Ectodermal cell (in vitro differentiated cells): ENCODE measurements at regions not wholly inside any gene's neighbourhood (a gene's known extent, or its start where the extent isn't known, plus 50 kb on each side); places are given as distances from the start of the nearest gene placed in this dataset.

Source experiments
- H3K27ac ChIP-seq: 2 replicates; pipeline ENCODE4 v1.7.0; 2013; ENCODE audit warnings: mild to moderate bottlenecking, low read depth, low read length; ENCODE audit not compliant: insufficient read depth, poor library complexity, severe bottlenecking
- H3K27me3 ChIP-seq: 2 replicates; pipeline ENCODE4 v1.7.0; 2013; ENCODE audit warnings: mild to moderate bottlenecking, low read length; ENCODE audit not compliant: insufficient read depth, control insufficient read depth, poor library complexity, severe bottlenecking
- H3K36me3 ChIP-seq: one replicate; pipeline ENCODE4 v1.7.0; 2013; ENCODE audit warnings: low read length; ENCODE audit not compliant: control insufficient read depth, insufficient read depth
- H3K4me1 ChIP-seq: one replicate; pipeline ENCODE4 v1.7.0; 2013; ENCODE audit warnings: low read length; ENCODE audit not compliant: control insufficient read depth, insufficient read depth
- H3K4me3 ChIP-seq: 2 replicates; pipeline ENCODE4 v1.7.0; 2013; ENCODE audit warnings: low read depth, low read length, control low read depth; ENCODE audit not compliant: insufficient read depth
- H3K9me3 ChIP-seq: 2 replicates; pipeline ENCODE4 v1.7.0; 2013; ENCODE audit warnings: mild to moderate bottlenecking, low read length, moderate library complexity; ENCODE audit not compliant: control insufficient read depth
- WGBS, 2 experiments: methylation state at CpG; one replicate each; pipeline ENCODE4 v1.1.7; 2013; ENCODE audit warnings: missing lambda C conversion rate in 2 of 2; 5-methylcytosine and 5-hydroxymethylcytosine counted together

DNA sequence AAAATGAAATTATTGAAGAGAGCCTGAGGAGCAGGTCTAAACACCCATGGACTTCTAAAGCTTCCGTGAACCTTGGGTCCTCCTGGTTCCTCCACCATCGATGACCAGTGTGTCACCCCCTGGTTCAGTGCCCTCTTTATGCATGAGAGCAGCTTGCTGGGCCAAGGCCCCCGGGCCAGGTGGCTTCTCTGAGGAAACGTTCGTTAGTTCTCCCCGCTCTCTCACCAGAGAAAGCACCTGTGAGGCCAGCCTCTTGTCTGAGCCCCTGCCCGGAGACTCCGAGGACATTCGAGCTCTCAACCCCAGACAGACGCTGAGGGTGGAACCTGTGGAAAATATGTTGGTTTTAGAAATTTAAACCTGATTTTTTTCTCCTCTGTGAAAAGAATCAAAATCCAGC is 92.4 kb downstream of the GLI2 start:
- 91 to 93% methylated on average over 10 of the region's 10 CpGs for WGBS, 2 experiments
- no peak overlapping the region for H3K4me3 ChIP-seq
- no peaks in the 10 kb centered on the region for H3K9me3 ChIP-seq
- no peaks in the 10 kb centered on the region for H3K36me3 ChIP-seq
- H3K4me1 ChIP-seq, result peaks cover 6% of the 10 kb centered on the region
- no peaks in the 10 kb centered on the region for H3K27me3 ChIP-seq
- H3K27ac ChIP-seq, result no peak overlapping the region

DNA sequence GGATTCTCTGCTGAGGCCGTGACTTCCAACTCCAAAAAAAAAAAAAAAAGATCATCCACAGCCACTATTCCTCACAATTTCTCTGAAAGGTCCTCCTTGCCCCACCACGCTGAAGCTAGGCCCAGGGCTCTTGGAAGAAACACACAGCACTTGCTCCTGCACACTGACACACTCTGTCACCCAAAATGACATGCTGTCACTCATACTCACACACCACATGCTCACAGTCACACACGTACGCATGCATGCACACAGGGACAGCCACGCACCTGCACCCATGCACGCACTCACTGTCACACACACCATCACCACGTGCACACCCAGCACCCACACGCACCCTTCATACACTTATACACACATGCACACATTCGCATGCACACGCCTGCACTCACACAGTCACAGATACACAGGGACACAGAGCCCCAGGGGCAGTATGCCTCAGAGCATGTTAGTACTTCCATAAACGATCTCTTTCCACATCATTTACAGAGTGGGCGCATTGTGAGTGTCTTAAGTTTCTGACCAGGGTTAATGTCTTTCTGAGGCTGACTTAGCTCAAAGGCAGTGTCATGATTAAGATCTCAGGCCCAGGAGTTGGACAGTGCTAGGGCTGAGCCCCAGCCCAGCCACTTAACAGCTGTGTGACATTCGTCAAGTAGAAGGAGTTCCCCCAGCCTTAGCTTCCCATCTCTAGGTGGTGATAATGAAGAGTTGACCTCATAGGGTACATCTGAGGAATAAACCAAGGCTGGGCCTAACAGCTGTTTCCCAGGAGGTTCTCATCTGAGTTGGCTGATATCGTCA is 93.4 kb downstream of the GLI2 start:
- Histone ChIP-seq H3K4me3 (no peak overlapping the region), H3K27ac (no peak overlapping the region), H3K36me3 (no peaks in the 10 kb centered on the region), H3K9me3 (no peaks in the 10 kb centered on the region), H3K4me1 (peaks cover 15% of the 10 kb centered on the region), H3K27me3 (no peaks in the 10 kb centered on the region)
- 93 to 95% methylated on average over 14 of the region's 14 CpGs for WGBS, 2 experiments

DNA sequence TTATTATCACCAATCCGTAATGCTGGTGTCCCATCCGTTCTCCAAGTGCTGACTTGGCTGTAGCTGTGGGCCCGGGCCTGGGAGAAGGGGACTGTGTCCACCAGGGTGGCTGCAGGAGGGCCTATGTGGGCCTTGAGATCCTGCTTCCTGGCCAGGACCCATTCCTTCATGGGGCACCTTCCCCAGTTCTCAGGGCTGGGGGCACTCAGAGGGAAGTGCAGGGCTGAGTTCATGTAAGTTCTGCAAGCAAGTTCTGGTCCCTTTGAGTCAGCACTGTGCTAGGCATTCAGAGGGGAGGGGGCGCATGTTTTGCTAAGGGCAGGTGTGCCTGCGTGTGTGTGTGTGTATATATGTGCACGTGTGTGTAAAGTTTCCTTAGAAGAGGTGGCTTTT is 94.0 kb downstream of the GLI2 start:
- no peak overlapping the region for H3K4me3 ChIP-seq
- H3K27me3 ChIP-seq, result no peaks in the 10 kb centered on the region
- H3K36me3 ChIP-seq, result no peaks in the 10 kb centered on the region
- H3K4me1 ChIP-seq, result peaks cover 21% of the 10 kb centered on the region
- no peak overlapping the region for H3K27ac ChIP-seq
- 93 to 95% methylated on average over 6 of the region's 6 CpGs for WGBS, 2 experiments
- no peaks in the 10 kb centered on the region for H3K9me3 ChIP-seq

DNA sequence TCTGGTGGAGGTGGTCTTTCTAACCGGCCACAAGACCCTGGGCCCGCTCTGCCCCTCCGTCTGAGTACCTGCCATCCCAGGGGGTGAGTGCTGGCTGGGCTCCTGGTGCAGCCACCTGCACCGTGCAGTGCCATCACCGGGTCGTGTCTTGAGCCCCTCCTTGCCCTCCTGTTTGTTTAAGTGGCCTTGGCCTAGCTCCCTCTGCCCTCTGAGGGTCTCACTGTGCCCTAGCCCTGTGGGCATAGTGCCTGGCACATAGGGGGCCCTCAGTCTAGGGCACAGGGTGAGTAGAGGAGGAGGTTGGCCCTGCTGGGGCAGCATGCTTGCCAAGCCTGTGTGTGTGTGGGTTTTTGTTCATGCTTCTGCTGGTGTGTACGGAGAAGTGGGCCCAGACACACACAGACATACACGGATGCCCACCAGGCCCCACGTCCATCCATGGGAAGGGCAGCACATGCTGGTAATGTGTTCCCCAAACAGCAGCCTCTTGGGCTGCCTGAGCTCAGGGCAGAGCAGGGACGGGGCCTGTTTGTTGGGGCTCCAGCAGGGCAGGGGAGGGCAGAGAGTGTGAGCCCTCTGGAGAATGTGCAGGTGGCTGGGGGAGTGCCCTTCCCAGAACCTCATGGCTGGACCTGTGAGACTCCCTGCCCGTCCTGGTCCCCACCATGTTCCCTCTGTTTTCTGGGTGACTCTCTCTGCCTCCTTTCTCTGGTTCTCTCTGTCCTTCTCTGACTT is 94.6 kb downstream of the GLI2 start:
- no peaks in the 10 kb centered on the region for H3K9me3 ChIP-seq
- 89 to 92% methylated on average over 11 of the region's 11 CpGs for WGBS, 2 experiments
- no peaks in the 10 kb centered on the region for H3K27me3 ChIP-seq
- H3K36me3 ChIP-seq, result no peaks in the 10 kb centered on the region
- no peak overlapping the region for H3K4me3 ChIP-seq
- H3K27ac ChIP-seq, result no peak overlapping the region
- H3K4me1 ChIP-seq, result peaks cover 20% of the 10 kb centered on the region

DNA sequence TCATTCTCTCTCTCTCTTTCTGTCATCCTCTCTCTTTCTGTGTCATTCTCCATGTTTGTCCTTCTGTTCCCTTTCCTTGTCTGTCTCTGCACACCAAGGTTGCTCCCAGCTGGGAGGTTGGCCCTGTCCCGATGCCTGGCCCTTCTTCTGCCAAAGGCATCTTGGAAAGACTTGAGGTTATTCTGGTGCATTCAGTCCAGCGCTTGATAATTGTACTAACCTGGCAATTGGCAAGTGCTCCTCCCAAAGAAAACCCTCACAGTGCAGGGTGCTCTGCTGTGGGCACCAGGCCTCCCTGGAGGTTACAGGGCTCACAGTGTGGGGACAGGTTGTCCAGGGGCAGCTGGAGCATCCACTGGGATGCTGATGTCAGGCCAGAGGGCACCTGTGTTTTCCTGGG is 95.4 kb downstream of the GLI2 start:
- Histone ChIP-seq H3K4me1 (peaks cover 16% of the 10 kb centered on the region), H3K36me3 (no peaks in the 10 kb centered on the region), H3K27ac (no peak overlapping the region), H3K4me3 (no peak overlapping the region), H3K9me3 (no peaks in the 10 kb centered on the region), H3K27me3 (no peaks in the 10 kb centered on the region)
- 93 to 95% methylated on average over 2 of the region's 2 CpGs for WGBS, 2 experiments

GRCh38 chr2:120831891-120832290 is 96.2 kb downstream of the GLI2 start:
- Histone ChIP-seq H3K36me3 (no peaks in the 10 kb centered on the region), H3K4me1 (peaks cover 16% of the 10 kb centered on the region), H3K9me3 (no peaks in the 10 kb centered on the region), H3K27me3 (no peaks in the 10 kb centered on the region), H3K27ac (no peak overlapping the region), H3K4me3 (no peak overlapping the region)
- WGBS, 2 experiments, result 95 to 97% methylated on average over 6 of the region's 6 CpGs

- H3K36me3 ChIP-seq, result no peaks in the 10 kb centered on the region
- no peak overlapping the region for H3K27ac ChIP-seq
- 92 to 96% methylated on average over 11 of the region's 11 CpGs for WGBS, 2 experiments
- H3K4me1 ChIP-seq, result peaks cover 16% of the 10 kb centered on the region
- no peak overlapping the region for H3K4me3 ChIP-seq
- no peaks in the 10 kb centered on the region for H3K27me3 ChIP-seq
- no peaks in the 10 kb centered on the region for H3K9me3 ChIP-seq
Measured at GRCh38 chr2:120832296-120833070, 96.8 kb downstream of the GLI2 start.

DNA sequence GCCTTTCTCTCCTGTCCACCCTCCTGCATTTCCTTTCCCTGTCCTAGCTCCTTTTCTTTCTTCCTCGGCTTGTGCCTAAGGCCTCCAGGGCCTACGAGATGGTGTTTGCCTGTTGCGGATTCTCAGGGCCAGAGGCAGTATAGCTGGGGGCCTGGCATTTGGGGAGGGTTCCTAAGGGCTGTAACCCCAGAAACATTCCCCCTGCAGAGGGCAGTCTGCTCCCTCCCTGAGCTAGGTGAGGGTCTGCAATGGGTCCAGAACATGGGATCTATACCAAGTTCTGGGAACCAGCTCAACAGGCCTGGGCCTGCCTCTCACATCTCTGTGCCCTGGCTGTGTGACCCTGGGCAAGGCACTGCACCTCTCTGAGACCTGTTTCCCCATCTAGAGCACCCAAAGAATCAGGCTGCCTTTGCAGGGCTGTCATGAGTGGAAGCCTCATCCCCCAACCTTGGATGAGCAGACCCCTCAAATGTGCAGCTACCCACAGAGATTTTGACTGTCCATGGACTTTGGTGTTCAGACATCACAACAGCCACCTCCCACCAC is 97.5 kb downstream of the GLI2 start:
- H3K36me3 ChIP-seq, result no peaks in the 10 kb centered on the region
- no peaks in the 10 kb centered on the region for H3K27me3 ChIP-seq
- WGBS, 2 experiments, result 89 to 92% methylated on average over 3 of the region's 3 CpGs
- H3K27ac ChIP-seq, result no peak overlapping the region
- H3K9me3 ChIP-seq, result no peaks in the 10 kb centered on the region
- H3K4me1 ChIP-seq, result peaks cover 16% of the 10 kb centered on the region
- H3K4me3 ChIP-seq, result no peak overlapping the region

DNA sequence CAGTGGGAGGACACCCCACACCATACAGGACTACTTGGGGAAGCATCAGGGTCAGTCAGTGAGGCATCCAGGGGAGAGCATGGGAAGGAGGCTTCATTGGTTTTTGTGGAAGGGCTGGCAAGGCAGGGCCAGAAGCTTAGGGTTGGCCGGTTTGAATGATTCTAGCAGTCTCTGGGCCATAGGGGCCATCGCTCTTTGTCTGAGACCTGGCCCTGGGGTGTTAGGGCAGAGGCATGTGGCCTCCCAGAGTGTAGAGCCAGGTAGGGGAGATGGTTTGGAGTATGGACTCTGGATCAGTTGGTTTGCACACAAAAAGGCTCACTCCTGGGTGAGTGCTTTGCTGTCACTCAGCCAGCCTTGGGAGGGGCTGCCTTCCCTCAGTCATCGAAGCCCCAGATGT is 98.5 kb downstream of the GLI2 start:
- Histone ChIP-seq H3K4me3 (no peak overlapping the region), H3K36me3 (no peaks in the 10 kb centered on the region), H3K27ac (no peak overlapping the region), H3K27me3 (no peaks in the 10 kb centered on the region), H3K4me1 (peaks cover 16% of the 10 kb centered on the region), H3K9me3 (no peaks in the 10 kb centered on the region)
- WGBS, 2 experiments, result 72 to 78% methylated on average over 3 of the region's 3 CpGs

GRCh38 chr2:120836281-120836680 is 100.6 kb downstream of the GLI2 start:
- 90 to 92% methylated on average over 5 of the region's 5 CpGs for WGBS, 2 experiments
- Histone ChIP-seq H3K36me3 (no peaks in the 10 kb centered on the region), H3K9me3 (no peaks in the 10 kb centered on the region), H3K27ac (no peak overlapping the region), H3K27me3 (no peaks in the 10 kb centered on the region), H3K4me1 (peaks cover 18% of the 10 kb centered on the region), H3K4me3 (no peak overlapping the region)
